ENCODE measurements at regions not wholly inside any gene's neighbourhood (a gene's known extent, or its start where the extent isn't known, plus 50 kb on each side); places are given as distances from the start of the nearest gene placed in this dataset.
"Not testable (repeated sequence)": the region's sequence is repeated elsewhere in the genome, so short reads cannot be mapped to it uniquely, and the experiment has no call there.

GRCh38 chr17:14518919-14519318 is 218.0 kb downstream of the HS3ST3B1 start:
- DNase-seq = not testable (repeated sequence)

GRCh38 chr17:14514973-14515372 is 214.1 kb downstream of the HS3ST3B1 start:
- DNase-seq = no peak

- DNase-seq = no peak
Observed at GRCh38 chr17:14513835-14514234, 213.0 kb downstream of the HS3ST3B1 start.

- no peak for DNase-seq
Observed at GRCh38 chr17:14510136-14510535, 209.3 kb downstream of the HS3ST3B1 start.

- no peak for DNase-seq
Observed at GRCh38 chr17:14508156-14508555, 207.3 kb downstream of the HS3ST3B1 start.

GRCh38 chr17:14506364-14506763 is 205.5 kb downstream of the HS3ST3B1 start:
- no peak for DNase-seq

- no peak for DNase-seq
Observed at GRCh38 chr17:14505606-14506005, 204.7 kb downstream of the HS3ST3B1 start.

- no peak for DNase-seq
Observed at GRCh38 chr17:14499976-14500375, 199.1 kb downstream of the HS3ST3B1 start.

GRCh38 chr17:14498812-14499211 is 197.9 kb downstream of the HS3ST3B1 start:
- DNase-seq = no peak

GRCh38 chr17:14494161-14494560 is 193.3 kb downstream of the HS3ST3B1 start:
- DNase-seq = no peak

GRCh38 chr17:14489986-14490385 is 189.1 kb downstream of the HS3ST3B1 start:
- DNase-seq = no peak

GRCh38 chr17:14488958-14489550 is 188.2 kb downstream of the HS3ST3B1 start:
- DNase-seq = no peak

- no peak for DNase-seq
Observed at GRCh38 chr17:14487068-14487467, 186.2 kb downstream of the HS3ST3B1 start.

GRCh38 chr17:14482715-14483114 is 181.8 kb downstream of the HS3ST3B1 start:
- DNase-seq = no peak

- DNase-seq = no peak
Observed at GRCh38 chr17:14481664-14482063, 180.8 kb downstream of the HS3ST3B1 start.

GRCh38 chr17:14474591-14474990 is 173.7 kb downstream of the HS3ST3B1 start:
- no peak for DNase-seq

- DNase-seq = no peak
Observed at GRCh38 chr17:14471052-14471451, 170.2 kb downstream of the HS3ST3B1 start.

GRCh38 chr17:14470417-14470816 is 169.5 kb downstream of the HS3ST3B1 start:
- no peak for DNase-seq

GRCh38 chr17:14469971-14470370 is 169.1 kb downstream of the HS3ST3B1 start:
- DNase-seq = no peak

- DNase-seq = no peak
Observed at GRCh38 chr17:14468858-14469257, 168.0 kb downstream of the HS3ST3B1 start.

- no peak for DNase-seq
Observed at GRCh38 chr17:14461227-14461548, 160.3 kb downstream of the HS3ST3B1 start.

GRCh38 chr17:14460516-14461226 is 159.8 kb downstream of the HS3ST3B1 start:
- no peak for DNase-seq

GRCh38 chr17:14459955-14460354 is 159.1 kb downstream of the HS3ST3B1 start:
- no peak for DNase-seq

- peak; percentile 22 for DNase-seq
Observed at GRCh38 chr17:14458724-14459123, 157.8 kb downstream of the HS3ST3B1 start.

GRCh38 chr17:14454746-14455145 is 153.9 kb downstream of the HS3ST3B1 start:
- DNase-seq = no peak

Measured in CD4-positive, alpha-beta T cell treated with Interleukin-6 for 4 hours (primary cell).